ENCODE measurements at regions not wholly inside any gene's neighbourhood (a gene's known extent, or its start where the extent isn't known, plus 50 kb on each side); places are given as distances from the start of the nearest gene placed in this dataset.

DNA sequence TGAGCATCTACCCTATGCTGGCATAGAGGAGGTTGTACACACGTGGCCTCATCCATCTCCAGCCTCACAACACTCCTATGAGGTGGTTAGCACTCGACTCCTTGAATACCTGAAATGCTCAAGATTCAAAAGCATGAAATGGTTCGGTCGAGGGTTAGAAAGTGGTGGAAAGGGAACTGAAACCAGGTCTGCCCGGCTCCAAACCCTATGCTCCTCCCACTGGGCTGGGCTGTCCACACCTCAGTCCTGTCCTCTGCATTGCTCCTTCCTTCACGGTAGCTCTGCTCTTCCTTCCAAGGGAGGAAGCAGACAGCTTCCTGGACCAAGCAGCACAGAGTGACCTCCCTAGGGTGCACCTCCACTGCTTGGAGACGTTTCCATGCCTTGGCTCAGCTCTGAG is 565.2 kb upstream of the ID2 start:
- TF ChIP-seq POLR2AphosphoS5 (IDR thresholded peaks at IDR 0.05; ENCODE audit: low read depth, low read length) (no peak), REST (IDR thresholded peaks at IDR 0.05; ENCODE audit: insufficient read depth in 1 of 2, low read depth in 2 of 2, low read length in 2 of 2) (no peak), TAF1 (IDR thresholded peaks at IDR 0.05; ENCODE audit: borderline replicate concordance, insufficient read depth, low read length) (no peak), SIN3A (IDR thresholded peaks at IDR 0.05; ENCODE audit: borderline replicate concordance, insufficient read depth, low read length) (no peak), FOXP2 (optimal IDR thresholded peaks at IDR 0.05; ENCODE audit: borderline replicate concordance, extremely low read depth, extremely low read length, insufficient read depth) (no peak)
